ENCODE measurements at regions not wholly inside any gene's neighbourhood (a gene's known extent, or its start where the extent isn't known, plus 50 kb on each side); places are given as distances from the start of the nearest gene placed in this dataset.

DNA sequence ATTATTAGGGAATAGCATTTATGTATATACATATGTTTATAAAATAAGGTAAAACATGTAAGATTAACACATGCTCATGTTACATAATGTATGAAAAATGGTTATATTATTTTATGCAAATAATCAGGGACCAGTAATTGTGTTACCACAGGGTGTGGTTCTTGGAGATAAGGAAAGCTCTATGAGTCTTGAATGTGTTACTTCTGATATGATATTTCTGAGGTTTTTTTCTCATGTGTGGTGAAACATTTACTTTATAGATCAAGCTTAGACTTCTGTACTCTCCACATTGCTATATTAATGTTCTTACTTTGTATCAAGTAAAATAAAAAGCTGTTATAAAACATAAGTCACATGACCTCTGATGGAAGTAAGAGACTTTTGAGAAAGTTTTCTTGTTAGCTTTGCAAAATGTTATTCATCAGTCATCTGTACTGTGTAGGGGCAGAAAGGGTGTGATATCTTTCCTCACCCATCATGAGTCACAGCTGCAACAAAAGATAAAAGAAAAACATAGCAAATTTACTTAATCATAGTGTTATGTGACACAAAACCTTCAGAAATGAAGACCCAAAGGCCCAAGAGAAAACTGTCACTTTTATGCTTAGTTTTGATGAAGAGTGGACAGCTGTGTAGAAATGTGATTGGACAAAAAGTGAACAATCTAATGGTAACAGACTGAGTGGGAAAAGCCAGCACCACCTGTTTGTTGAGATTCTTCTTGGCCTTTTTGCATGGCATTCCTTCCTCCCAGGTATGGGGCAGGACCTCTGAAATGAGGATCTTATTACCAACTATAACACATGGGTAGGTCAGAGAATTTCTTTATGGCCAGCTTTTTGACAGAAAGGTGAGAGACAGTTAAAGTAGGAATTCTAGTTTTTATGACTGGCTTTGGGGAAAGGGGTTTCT is 632.3 kb downstream of the PDHA2 start:
- TF ChIP-seq CTCF (IDR thresholded peaks at IDR 0.05 in 2 of 3, conservative IDR thresholded peaks at IDR 0.05 in 1 of 3; ENCODE audit: borderline replicate concordance in 1 of 3, insufficient read depth in 1 of 3, low read depth in 2 of 3, low read length in 2 of 3) (no peak), EZH2 (IDR thresholded peaks at IDR 0.05) (no peak), ZFX (IDR thresholded peaks at IDR 0.05) (no peak), POLR2A (IDR thresholded peaks at IDR 0.05; ENCODE audit: borderline replicate concordance, extremely low read depth, insufficient read depth, insufficient read length) (no peak), SP1 (IDR thresholded peaks at IDR 0.05; ENCODE audit: low read depth) (no peak), JUND (IDR thresholded peaks at IDR 0.05) (no peak), FOSL1 (IDR thresholded peaks at IDR 0.05; ENCODE audit: low read depth) (no peak), SIN3A (IDR thresholded peaks at IDR 0.05; ENCODE audit: low read depth) (no peak), EZH2phosphoT487 (IDR thresholded peaks at IDR 0.05; ENCODE audit: borderline replicate concordance) (no peak), ZBTB33 (IDR thresholded peaks at IDR 0.05; ENCODE audit: extremely low read depth, insufficient replicate concordance, low read length) (no peak), POLR2AphosphoS5 (IDR thresholded peaks at IDR 0.05; ENCODE audit: low read depth, low read length) (no peak), EGR1 (IDR thresholded peaks at IDR 0.05; ENCODE audit: low read depth) (no peak)
